Heart right ventricle (tissue), 16 donors: ENCODE measurements at regions not wholly inside any gene's neighbourhood (a gene's known extent, or its start where the extent isn't known, plus 50 kb on each side); places are given as distances from the start of the nearest gene placed in this dataset.

ENCODE experiments used
- ATAC-seq, 8 donors: fragments of 200-7000 bp; cut with Tn5 transposase; one replicate each; pipeline ENCODE4 v1.9.1; 2020; ENCODE audit warnings: mild to moderate bottlenecking in 8 of 8, moderate library complexity in 8 of 8, moderate number of reproducible peaks in 1 of 8
- DNase-seq, 2 donors: peaks; one replicate each; pipeline ENCODE4 v3.0.0-alpha.2; 2020
- H3K27ac ChIP-seq, 10 donors: fragments of 200-600 bp; sonication (generic) in 2 of 10; one replicate each; pipeline versions ENCODE4 v1.5.0 to v1.8.0; 2020 to 2022; ENCODE audit warnings: mild to moderate bottlenecking in 3 of 10
- H3K27me3 ChIP-seq, 7 donors: fragments of 200-600 bp; one replicate each; pipeline ENCODE4 v1.8.0; 2021 to 2022; ENCODE audit warnings: mild to moderate bottlenecking in 2 of 7
- H3K36me3 ChIP-seq, 9 donors: fragments of 200-600 bp; sonication (generic) in 1 of 9; one replicate each; pipeline versions ENCODE4 v1.5.0 to v1.8.0; 2020 to 2022; ENCODE audit warnings: mild to moderate bottlenecking in 2 of 9
- H3K4me1 ChIP-seq, 9 donors: fragments of 200-600 bp; sonication (generic) in 1 of 9; one replicate each; pipeline versions ENCODE4 v1.5.0 to v1.8.0; 2020 to 2022; ENCODE audit warnings: mild to moderate bottlenecking in 4 of 9
- H3K4me3 ChIP-seq, 10 donors: fragments of 200-600 bp; sonication (generic) in 2 of 10; one replicate each; pipeline versions ENCODE4 v1.5.0 to v1.8.0; 2020 to 2022; ENCODE audit warnings: mild to moderate bottlenecking in 7 of 10, moderate library complexity in 2 of 10
- H3K9me3 ChIP-seq, 11 donors: fragments of 200-600 bp in 10 of 11; sonication (generic) in 2 of 11; one replicate each; pipeline versions ENCODE4 v1.5.0 to v1.8.0; 2013 to 2022; ENCODE audit warnings: mild to moderate bottlenecking in 2 of 11, control low read depth in 1 of 11, moderate library complexity in 1 of 11
- WGBS, 2 donors: extraction: QIAGEN DNeasy Blood & Tissue Kit; methylation state at CpG; one replicate each; pipeline ENCODE4 v1.1.7; 2013; ENCODE audit warnings: inconsistent platforms in 1 of 2; 5-methylcytosine and 5-hydroxymethylcytosine counted together
- intact Hi-C, 10 donors: fragments of 100-400 bp; cut with DNase I; formaldehyde crosslinking; loops; one replicate each; pipeline versions ENCODE4 v1.11.1 to v1.14.2; 2022
- TF ChIP-seq, protein P1 (sequence below), 9 donors: fragments of 200-600 bp; sonication (generic) in 2 of 9; IDR thresholded peaks; one replicate each; pipeline versions ENCODE4 v1.5.0 to v1.8.0; 2021 to 2022; ENCODE audit warnings: antibody characterized with exemption in 9 of 9, mild to moderate bottlenecking in 5 of 9, moderate library complexity in 1 of 9
- donor health status: Arrhythmogenic right ventricular cardiomyopathy.
- donor health status: ischemic (EF 13 %, LVEDD 7.1; RV severe dilation, severe dysfunction).
- donor health status: healthy with polysubstance abuse.
- donor health status: DM: no; HTN: yes; CAD: no.
- donor health status: DM: no; HTN: no; CAD: no.
- donor health status: ischemic (EF 25% LVEDD 6.9; RV normal size, moderate dysfunction).
- donor health status: ischemic (EF 25% LVEDD 5.7; RV mildly dilated, moderate dysfunction).
- donor health status: healthy.
- donor health status: DM: yes; HTN: yes; CAD: no.
- donor health status: Ischemic cardiomyopathy.
- donor health status: ischemic (EF 35%, LVEDD 5.7; RV mildly dilated, moderate dysfunction).
- donor health status: nonischemic (EF 11% LVEDD 7.7; RV severe dilation, severe dysfunction).
- donor health status: DM: yes; HTN: yes; CAD: no.
- donor health status: PGD.
- donor health status: ischemic (EF 29% LVEDD 5.4; RV normal size, mild dysfunction).
- donor health status: nonischemic (EF 23%, LVEDD 6.1; RV moderate dilation, normal function).

DNA sequence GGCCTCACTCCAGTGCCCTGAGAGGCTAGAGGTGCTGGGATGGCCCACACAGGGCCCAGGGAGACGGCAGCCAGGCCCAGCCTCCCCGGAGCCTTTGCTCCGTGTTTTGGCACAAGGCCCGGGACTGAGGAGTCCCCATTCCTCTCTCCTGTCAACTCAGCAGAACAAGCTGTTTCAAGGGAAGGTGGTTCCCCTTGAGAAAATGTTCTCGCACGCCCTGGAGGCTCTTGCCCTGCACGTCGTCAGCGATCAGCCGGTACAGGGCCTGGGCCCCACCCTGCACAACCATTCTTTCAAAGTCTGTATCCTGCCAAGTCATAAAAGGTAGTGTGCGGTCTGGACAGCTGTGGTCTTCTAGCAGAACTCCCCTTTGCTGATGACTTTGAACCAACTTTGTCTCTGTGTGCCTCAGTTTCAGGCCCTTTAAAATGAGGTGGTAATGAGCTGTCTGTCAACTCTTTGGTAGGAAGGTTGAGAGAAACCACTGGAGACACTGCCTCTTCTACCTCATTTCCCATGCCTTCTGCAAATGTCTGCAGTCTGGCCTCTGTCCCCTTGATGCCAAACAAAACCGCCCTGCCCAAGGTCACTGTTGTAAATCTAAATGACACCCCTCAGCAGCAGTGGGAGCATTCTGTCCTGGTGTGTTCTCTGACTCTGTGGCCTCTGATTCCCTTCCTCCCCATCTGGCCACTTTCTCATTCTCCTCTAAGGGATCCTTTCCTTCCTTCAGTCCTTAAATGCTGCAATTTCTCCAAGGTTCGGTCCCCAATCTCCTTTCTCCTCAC is 138.6 kb upstream of the JUN start:
- peak; percentile 45 to 65 for DNase-seq
- 24 to 26% methylated on average over 13 of the region's 13 CpGs for WGBS, 2 donors
- ATAC-seq: peak; percentile 58 to 97 (median 86)
- TF ChIP-seq, protein P1, sequence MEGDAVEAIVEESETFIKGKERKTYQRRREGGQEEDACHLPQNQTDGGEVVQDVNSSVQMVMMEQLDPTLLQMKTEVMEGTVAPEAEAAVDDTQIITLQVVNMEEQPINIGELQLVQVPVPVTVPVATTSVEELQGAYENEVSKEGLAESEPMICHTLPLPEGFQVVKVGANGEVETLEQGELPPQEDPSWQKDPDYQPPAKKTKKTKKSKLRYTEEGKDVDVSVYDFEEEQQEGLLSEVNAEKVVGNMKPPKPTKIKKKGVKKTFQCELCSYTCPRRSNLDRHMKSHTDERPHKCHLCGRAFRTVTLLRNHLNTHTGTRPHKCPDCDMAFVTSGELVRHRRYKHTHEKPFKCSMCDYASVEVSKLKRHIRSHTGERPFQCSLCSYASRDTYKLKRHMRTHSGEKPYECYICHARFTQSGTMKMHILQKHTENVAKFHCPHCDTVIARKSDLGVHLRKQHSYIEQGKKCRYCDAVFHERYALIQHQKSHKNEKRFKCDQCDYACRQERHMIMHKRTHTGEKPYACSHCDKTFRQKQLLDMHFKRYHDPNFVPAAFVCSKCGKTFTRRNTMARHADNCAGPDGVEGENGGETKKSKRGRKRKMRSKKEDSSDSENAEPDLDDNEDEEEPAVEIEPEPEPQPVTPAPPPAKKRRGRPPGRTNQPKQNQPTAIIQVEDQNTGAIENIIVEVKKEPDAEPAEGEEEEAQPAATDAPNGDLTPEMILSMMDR (IDR thresholded peaks at IDR 0.05): no peak
- Histone ChIP-seq H3K27ac (peak overlapping the region in 4 of 10 donors; percentile 7 to 57 (median 28)), H3K27me3 (no peaks in the 10 kb centered on the region), H3K36me3 (no peaks in the 10 kb centered on the region), H3K9me3 (no peaks in the 10 kb centered on the region), H3K4me1 (peaks cover 3 to 36% (median 14%) of the 10 kb centered on the region in 9 donors), H3K4me3 (no peak overlapping the region)
- intact Hi-C loops: no loop called here

DNA sequence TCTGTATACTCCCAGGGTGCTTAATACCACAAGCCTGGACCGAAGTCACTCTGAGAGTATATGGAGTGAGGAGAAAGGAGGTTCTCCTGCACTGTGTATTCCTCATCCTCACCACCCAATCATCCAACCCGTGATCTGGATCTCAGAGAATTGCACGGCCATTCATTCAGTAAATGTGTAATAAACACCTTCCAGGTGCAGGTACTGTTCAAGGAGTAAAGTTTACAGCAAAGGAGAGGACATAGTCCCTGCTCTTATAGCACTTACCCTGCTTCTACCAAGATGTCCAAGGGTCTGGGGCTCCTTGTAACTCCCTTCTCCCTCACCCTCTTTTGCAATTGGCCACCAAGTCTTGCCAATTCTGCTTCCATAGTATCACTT is 139.2 kb upstream of the JUN start:
- Histone ChIP-seq H3K36me3 (no peaks in the 10 kb centered on the region), H3K9me3 (no peaks in the 10 kb centered on the region), H3K4me3 (no peak overlapping the region), H3K27me3 (no peaks in the 10 kb centered on the region), H3K4me1 (peaks cover 3 to 36% (median 14%) of the 10 kb centered on the region in 9 donors), H3K27ac (no peak overlapping the region)
- ATAC-seq (peak in 2 of 8 donors; percentile 6 to 24), DNase-seq (no peak)
- TF ChIP-seq, protein P1 (IDR thresholded peaks at IDR 0.05): no peak
- WGBS, 2 donors: 97 to 98% methylated on average over 3 of the region's 3 CpGs
- intact Hi-C loops: no loop called here

DNA sequence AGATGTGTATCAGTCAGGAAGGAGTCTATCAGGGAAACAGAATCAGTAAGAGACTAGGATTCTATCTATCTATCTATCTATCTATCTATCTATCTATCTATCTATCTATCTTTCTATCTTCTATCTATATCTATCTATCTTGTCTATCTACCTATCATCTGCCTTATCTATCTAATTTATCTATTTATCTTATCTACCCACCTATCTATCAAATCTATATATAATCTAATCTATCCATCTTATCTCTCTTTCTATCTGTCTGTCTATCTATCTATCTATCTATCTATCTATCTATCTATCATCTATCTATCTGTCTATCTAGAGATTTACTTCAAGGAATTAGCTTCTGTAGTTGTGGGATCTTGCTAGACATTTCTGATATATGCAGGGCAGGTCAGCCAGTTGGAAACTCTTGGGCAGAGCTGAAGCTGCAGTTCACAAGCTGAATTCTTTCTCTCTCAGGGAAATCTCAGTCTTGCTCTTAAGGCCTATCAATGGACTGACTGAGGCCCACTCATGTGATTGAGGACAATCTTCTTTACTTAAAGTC is 140.2 kb upstream of the JUN start:
- Histone ChIP-seq H3K4me1 (peaks cover 3 to 36% (median 14%) of the 10 kb centered on the region in 9 donors), H3K9me3 (no peaks in the 10 kb centered on the region), H3K27ac (no peak overlapping the region), H3K36me3 (no peaks in the 10 kb centered on the region), H3K4me3 (no peak overlapping the region), H3K27me3 (no peaks in the 10 kb centered on the region)
- DNase-seq (no peak), ATAC-seq (no peak)
- intact Hi-C loops: no loop called here
- TF ChIP-seq, protein P1 (IDR thresholded peaks at IDR 0.05): no peak

DNA sequence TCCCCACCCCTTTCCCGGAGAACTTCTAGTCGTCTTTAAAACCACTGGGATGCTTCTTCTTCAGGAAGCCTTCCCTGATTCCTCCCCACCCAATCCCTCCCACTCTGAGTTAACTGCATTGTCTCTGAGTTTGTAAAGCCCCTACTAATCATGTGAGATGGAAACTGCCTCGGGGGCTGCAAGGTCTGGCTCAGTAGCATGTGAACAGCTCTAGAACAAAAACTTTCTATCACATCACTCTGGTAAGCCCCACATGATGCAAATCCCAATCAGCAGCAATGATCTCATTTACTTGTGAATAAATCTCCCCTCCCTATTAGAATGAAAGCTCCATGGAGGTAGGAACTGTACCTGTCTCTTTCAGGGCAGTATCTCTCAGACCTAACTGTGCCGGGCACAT is 141.0 kb upstream of the JUN start:
- H3K4me3 ChIP-seq: no peak overlapping the region
- no peaks in the 10 kb centered on the region for H3K27me3 ChIP-seq
- TF ChIP-seq, protein P1 (IDR thresholded peaks at IDR 0.05): no peak
- intact Hi-C loops: no loop called here
- peaks cover 3 to 34% (median 14%) of the 10 kb centered on the region in 9 donors for H3K4me1 ChIP-seq
- no peak overlapping the region for H3K27ac ChIP-seq
- ATAC-seq (no peak), DNase-seq (no peak)
- H3K9me3 ChIP-seq: no peaks in the 10 kb centered on the region
- 91 to 94% methylated on average over 4 of the region's 4 CpGs for WGBS, 2 donors
- H3K36me3 ChIP-seq: no peaks in the 10 kb centered on the region
